Bronchial epithelial cell (primary cell): ENCODE measurements at regions not wholly inside any gene's neighbourhood (a gene's known extent, or its start where the extent isn't known, plus 50 kb on each side); places are given as distances from the start of the nearest gene placed in this dataset.

Experiments used
- DNase-seq: peaks from one replicate; pipeline ENCODE4 v3.0.0-alpha.2; 2010; ENCODE audit warnings: low read depth
- FAIRE-seq: peaks from 2 replicates; lab custom pipeline; 2011; peaks lifted over from hg19 to GRCh38; lab: Jason Lieb, UNC
- H3K27me3 ChIP-seq: 2 replicates; pipeline ENCODE4 v1.5.1; 2011; ENCODE audit warnings: low read length; ENCODE audit not compliant: control insufficient read depth, insufficient read depth
- H3K36me3 ChIP-seq: 2 replicates; pipeline ENCODE4 v1.5.1; 2011; ENCODE audit warnings: low read length; ENCODE audit not compliant: control insufficient read depth, insufficient read depth
- H3K4me3 ChIP-seq: 2 replicates; pipeline ENCODE4 v1.5.1; 2011; ENCODE audit warnings: mild to moderate bottlenecking, low read depth, low read length, control low read depth
- TF ChIP-seq, protein P1 (sequence below): IDR thresholded peaks from 2 replicates; pipeline ENCODE4 v1.5.1; 2011; ENCODE audit warnings: mild to moderate bottlenecking, moderate library complexity, low read length, control low read depth, inconsistent platforms; ENCODE audit not compliant: insufficient read depth, severe bottlenecking

DNA sequence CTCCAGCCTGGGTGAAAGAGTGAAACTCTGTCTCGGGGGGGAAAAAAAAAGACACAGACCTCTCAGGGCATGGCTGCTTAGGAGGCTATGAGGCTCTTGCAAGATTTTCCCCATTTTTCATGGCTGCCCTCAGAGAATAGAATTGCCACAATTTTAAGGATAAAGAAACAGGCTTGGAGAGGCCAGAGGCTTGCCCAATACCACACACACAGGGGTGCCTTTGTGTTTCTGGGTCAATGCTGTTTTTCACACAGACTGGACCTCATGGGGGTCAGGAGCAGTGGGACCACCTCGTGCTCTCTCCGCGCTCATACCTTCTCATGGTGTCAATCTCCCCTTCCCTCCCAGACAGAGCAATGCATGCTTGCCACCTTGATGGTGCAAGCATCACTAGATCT is 65.4 kb upstream of the ST3GAL5 start:
- DNase-seq (no peak), FAIRE-seq (no peak)
- H3K4me3 ChIP-seq = no peak overlapping the region
- TF ChIP-seq, protein P1, sequence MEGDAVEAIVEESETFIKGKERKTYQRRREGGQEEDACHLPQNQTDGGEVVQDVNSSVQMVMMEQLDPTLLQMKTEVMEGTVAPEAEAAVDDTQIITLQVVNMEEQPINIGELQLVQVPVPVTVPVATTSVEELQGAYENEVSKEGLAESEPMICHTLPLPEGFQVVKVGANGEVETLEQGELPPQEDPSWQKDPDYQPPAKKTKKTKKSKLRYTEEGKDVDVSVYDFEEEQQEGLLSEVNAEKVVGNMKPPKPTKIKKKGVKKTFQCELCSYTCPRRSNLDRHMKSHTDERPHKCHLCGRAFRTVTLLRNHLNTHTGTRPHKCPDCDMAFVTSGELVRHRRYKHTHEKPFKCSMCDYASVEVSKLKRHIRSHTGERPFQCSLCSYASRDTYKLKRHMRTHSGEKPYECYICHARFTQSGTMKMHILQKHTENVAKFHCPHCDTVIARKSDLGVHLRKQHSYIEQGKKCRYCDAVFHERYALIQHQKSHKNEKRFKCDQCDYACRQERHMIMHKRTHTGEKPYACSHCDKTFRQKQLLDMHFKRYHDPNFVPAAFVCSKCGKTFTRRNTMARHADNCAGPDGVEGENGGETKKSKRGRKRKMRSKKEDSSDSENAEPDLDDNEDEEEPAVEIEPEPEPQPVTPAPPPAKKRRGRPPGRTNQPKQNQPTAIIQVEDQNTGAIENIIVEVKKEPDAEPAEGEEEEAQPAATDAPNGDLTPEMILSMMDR = no peak
- H3K36me3 ChIP-seq = no peaks in the 10 kb centered on the region
- H3K27me3 ChIP-seq = no peaks in the 10 kb centered on the region

DNA sequence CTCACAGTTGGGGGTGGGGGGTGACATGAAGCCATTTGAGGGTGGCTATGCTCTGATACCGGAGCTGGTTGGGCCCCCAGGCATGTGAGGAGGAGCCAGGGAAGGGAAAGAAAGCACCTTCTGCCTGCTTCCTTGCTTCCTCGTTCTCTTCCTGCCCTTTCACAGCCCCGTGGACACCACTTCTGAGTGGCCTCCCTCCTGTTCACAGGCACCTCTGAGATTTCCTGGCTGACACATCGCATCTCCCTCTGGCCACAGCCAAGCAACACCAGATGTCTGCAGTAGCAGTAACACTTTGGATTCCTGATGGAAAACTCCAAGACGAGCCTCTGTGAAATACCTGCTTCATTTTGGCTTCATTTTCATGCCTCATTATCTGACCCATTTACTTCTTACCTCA is 64.7 kb upstream of the ST3GAL5 start:
- Histone ChIP-seq H3K4me3 (no peak overlapping the region), H3K36me3 (no peaks in the 10 kb centered on the region), H3K27me3 (no peaks in the 10 kb centered on the region)
- TF ChIP-seq, protein P1 = no peak
- DNase-seq (peak; percentile 36), FAIRE-seq (no peak)

DNA sequence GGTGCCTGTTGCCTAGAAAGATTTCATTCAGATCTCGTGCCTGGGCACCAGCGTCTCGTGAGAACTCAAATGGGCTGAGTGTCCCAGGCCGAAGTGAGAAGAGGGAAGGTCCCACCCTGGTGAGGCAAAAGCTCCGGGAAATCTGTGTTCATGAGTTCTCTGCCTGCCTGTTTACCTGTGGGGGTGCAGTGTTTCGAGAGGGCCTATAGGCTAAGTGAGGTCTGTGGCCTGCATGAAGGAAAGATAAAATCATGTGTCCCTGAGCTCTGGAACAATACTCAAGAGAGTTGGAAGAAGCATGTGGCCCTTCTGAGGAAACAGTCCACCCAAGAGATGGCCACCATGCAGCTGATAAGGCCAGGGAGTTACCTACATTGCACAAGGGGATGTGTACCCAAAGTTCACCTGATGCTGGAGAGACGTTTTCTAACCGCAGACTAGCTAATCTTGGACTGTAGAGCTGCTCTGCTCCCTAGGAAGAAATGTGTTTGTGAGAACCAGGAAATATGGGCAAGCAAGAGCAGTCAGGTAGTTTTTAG is 63.5 kb upstream of the ST3GAL5 start:
- Histone ChIP-seq H3K4me3 (no peak overlapping the region), H3K36me3 (no peaks in the 10 kb centered on the region), H3K27me3 (no peaks in the 10 kb centered on the region)
- DNase-seq (no peak), FAIRE-seq (no peak)
- TF ChIP-seq, protein P1 = no peak

DNA sequence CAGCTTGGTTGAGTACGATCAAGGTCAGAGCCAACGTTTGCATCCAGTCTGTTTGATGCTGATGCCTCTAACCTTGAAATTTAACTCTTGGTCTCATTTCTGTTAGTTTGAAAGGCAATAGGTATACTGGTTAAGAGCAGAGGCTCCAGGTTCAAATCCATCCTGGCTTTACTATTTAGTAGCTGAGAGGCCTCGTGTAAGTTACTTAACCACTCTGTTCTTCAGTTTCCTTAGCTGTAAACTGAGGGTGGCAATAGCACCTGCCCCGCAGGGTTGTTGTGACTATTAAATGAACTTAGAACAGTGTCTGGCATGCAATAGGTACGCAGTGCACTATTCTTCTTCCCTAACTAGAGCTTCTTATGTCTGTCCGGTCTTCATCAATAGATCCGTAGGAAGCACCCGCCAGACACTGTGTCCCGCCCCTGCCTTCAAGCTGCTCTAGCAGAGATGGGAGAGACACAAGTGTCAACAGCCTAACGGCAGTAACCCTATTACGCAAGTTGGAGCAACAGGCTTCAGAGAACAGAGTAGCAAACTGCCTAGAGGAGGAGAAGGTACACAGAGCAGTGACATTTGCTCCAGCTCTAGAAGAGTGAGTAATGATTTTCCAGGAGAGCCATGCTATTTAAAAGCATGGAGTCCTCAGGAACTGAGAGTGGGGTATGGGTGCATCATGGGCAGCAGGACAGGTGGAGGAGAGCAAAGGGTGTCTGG is 62.7 kb upstream of the ST3GAL5 start:
- TF ChIP-seq, protein P1 = no peak
- DNase-seq (no peak), FAIRE-seq (no peak)
- no peaks in the 10 kb centered on the region for H3K27me3 ChIP-seq
- H3K36me3 ChIP-seq = no peaks in the 10 kb centered on the region
- H3K4me3 ChIP-seq = no peak overlapping the region

DNA sequence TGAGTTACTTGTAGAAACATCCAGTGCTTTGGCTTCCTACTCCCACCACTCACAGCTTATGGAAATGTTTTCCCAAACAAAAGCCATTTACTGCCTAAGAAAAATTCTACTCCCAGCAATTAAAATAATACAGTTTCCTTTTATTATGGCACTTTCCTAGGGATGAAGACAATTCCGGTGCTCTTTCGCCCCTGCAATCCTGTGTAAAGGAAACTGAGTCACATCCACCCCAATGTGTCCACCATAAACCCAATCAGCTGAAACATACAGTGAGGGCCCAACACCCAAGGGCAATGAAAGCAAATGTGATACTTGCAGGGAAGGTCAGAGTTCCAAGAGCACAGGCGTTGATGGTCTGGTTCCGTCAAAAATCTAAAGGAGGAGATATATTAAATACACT is 62.0 kb upstream of the ST3GAL5 start:
- FAIRE-seq (no peak), DNase-seq (no peak)
- TF ChIP-seq, protein P1 = no peak
- no peak overlapping the region for H3K4me3 ChIP-seq
- H3K36me3 ChIP-seq = no peaks in the 10 kb centered on the region
- no peaks in the 10 kb centered on the region for H3K27me3 ChIP-seq

DNA sequence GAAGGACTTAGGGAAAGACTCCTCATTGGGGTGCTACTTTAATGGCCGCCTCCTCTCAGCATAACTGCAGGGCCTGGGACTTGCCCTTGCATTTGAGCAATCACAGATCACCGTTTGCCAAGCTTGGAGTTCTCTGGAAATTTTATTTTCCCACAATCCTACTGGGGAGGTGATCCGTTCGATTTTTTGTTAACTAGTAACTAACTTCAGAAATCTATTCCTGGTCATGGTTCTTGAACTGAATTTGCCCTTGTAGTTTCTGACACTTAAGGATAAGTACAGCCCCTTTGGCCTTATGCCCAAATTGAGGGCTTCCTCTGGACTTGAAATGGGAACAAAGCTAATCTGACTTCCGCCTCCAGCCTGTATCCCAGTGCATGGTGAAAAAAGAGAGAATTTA is 60.5 kb upstream of the ST3GAL5 start:
- Histone ChIP-seq H3K36me3 (no peaks in the 10 kb centered on the region), H3K27me3 (no peaks in the 10 kb centered on the region), H3K4me3 (no peak overlapping the region)
- DNase-seq = no peak
- FAIRE-seq = no peak
- TF ChIP-seq, protein P1 = no peak
